Fibroblast of skin of right biceps (primary cell): ENCODE measurements at regions not wholly inside any gene's neighbourhood (a gene's known extent, or its start where the extent isn't known, plus 50 kb on each side); places are given as distances from the start of the nearest gene placed in this dataset.
"Not testable (repeated sequence)": the region's sequence is repeated elsewhere in the genome, so short reads cannot be mapped to it uniquely, and the experiment has no call there.

ENCODE experiments used
- DNase-seq: peaks from one replicate; pipeline ENCODE4 v3.0.0-alpha.2; 2013

DNA sequence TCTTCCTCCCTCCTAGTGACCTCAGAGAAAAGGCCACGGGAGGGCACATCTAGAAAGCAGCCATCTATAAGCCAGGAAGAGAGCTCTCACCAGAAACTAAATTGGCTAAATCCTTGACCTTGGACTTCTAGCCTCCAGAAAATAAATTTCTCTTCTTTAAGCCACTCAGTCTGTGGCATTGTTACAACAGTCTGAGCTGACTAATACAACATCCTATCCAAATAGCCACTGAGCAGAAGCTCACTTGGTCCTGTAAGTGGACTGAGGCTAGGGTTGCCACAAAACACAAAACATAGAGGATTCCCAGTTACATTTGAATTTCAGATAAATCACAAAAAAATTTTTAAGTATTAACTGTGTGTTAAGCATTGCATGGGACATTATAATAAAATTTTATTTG lies 383.4 kb downstream of the MLLT3 start:
- no peak for DNase-seq

DNA sequence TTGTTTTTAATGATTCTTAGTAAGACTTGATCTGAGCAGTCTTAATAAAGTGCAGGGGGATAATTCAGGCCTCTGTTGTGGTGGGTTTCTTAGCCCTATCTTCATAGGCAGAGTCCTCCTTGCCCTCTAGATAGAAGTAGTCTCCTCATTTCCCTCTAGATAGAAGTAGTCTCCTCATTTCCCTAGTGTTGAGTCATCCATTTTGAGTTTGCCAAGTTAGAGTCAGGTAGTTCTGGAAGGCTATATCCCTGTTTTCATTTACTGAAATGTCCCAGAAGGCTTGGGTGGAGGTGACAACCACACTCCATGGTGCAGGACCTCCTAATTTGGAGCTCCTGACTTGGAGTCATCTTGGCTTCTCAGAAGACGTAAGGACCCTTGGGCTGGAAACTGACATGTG lies 384.6 kb downstream of the MLLT3 start:
- DNase-seq = no peak

DNA sequence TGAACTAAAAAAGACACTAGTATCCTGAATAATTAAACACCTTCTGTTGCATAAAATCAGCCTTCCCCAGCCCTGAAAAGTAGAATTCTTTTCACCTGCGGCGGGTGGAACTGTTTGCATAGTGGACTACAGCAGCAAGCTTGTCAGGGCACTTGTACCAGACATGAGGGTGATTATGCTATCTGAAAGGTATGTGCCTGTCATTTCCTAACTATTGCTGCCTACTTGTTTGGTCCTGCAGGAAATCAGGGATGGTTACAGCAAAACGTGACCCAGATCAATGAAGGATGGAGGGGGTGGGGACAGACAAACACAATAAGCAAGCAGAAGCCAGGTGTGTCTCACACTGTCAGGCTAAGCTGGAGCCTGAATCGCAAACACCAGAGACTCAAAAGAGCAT lies 385.6 kb downstream of the MLLT3 start:
- DNase-seq = no peak

DNA sequence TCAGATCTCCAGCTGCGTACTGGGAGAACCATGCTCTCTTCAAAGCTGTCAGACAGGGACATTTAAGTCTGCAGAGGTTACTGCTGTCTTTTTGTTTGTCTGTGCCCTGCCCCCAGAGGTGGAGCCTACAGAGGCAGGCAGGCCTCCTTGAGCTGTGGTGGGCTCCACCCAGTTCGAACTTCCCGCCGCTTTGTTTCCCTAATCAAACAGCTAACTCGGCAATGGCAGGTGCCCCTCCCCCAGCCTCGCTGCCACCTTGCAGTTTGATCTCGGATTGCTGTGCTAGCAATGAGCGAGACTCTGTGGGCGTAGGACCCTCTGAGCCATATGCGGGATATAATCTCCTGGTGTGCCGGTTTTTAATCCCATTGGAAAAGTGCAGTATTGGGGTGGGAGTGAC lies 387.1 kb downstream of the MLLT3 start:
- not testable (repeated sequence) for DNase-seq

DNA sequence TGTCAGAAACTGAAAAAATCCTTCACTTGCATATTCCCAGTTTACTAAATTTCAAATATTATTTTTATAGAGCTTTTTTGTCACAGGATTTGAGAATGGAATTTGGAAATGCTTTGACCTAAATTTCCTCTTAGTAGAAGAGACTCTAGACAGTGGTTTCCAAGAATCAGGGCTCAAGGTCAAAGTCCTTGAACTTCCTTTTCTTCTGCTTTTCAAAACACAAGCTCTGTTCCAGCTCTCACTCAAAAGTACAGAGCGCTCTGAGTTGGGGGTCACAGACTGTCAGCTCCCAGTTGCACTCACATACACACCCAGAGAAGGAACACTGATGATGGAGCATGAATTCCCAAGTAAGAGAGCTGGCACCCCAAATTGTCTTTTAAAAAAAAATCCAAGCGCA lies 394.2 kb downstream of the MLLT3 start:
- DNase-seq = no peak

DNA sequence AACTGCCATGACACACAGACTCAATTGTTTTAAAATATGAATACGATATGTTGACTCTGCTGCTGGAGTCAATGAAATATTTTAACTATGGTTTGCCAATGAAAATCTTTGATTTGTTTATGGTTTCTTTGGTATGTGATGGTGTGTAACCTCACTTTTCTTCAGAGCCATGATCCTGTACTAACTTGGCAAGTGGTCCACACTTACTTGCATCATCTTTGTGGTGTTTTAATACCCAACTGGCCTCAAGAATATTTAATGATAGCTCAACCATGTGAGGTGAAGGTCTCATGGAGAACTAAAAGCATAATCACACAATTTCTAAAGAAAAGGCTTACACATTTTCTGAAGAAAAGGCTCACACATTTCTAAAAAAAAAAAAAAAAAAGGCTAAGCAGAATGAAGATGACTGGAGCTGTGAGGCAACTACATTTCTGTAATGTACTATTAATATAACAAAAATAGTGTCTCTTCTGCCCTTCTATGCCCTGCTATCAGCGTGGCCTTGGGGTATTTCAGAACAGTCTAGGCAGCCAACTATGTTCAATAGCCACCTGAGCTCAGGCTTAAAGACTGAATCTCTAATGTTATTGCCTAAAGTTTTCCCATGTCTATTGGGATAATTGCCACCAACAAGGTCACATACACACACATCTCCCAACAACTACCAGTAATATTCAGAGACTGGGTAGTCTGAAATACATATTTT lies 395.0 kb downstream of the MLLT3 start:
- DNase-seq = peak; percentile 24

DNA sequence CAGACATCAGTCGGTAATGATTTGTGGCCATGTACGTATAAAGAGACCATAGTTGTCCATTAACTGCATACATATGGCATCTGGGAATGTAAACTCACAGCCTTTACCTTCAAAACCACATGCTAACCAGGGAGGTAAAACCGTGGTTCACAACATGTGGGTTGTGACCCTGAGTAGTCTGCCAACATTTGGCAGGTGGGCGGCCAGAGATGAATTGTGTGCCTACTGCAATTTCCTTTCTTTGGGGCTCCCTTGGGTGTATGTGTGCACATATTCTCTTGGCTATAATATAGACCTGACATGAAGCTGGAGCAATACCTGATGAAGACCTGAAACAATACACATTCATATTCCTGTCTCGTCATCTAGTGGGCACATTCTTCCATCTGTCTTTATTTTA lies 396.0 kb downstream of the MLLT3 start:
- no peak for DNase-seq

DNA sequence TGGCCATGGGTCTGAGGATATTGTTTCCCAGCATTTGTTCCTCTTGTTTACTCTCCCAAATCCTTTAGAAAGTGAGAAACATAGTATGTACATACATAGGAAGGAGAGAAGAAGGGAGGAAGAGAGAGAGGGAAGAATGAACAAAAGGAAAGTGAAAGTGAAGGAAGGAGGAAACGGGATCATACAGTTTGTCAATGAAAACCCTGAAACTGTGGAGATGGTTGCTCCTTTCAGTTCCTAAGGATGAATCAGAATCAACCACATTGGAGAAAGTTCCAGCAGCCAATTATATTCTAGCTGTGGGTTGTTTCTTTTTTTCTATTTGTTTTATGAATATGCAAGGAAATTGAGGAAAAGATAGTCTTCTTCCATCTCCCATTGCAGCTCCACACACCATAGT lies 396.5 kb downstream of the MLLT3 start:
- no peak for DNase-seq

DNA sequence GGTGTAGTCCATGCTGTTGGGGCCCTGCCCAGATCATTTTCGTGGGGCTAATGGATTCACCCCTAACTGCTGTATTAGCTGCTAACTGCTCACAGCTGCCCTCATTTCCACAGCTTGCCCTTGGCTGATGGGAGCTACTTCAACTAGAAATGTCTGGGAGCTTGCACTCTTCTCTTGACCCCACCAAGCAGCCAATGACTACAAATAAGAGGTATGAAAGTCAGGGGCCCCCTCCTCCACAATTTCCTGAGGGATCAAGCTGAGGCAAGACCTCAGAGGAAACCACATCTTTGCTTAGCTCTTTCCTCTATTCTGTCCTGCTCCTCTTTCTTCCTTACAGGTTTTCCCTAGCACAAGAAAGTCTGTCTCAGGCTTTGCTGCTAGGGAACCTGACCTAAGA lies 397.5 kb downstream of the MLLT3 start:
- DNase-seq = peak; percentile 28

DNA sequence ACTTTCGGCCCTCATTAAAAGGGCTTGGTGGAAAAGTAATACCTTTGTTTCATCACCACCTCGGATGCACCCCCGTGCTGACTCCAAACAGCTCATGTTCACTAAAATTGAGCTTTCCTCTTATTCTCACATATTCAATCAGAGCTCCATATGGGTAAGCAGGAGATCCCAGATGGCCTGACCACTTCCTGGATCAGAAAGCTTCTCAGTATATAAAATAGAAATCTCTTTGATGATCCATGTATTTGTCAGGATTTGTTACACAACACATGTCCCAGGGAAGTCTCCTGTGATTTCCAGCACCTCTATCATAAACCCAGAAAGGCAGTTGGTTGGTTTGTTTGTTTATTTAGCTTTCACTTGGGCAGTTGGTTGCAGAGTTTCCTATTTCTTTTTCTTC lies 402.0 kb downstream of the MLLT3 start:
- peak; percentile 35 for DNase-seq

DNA sequence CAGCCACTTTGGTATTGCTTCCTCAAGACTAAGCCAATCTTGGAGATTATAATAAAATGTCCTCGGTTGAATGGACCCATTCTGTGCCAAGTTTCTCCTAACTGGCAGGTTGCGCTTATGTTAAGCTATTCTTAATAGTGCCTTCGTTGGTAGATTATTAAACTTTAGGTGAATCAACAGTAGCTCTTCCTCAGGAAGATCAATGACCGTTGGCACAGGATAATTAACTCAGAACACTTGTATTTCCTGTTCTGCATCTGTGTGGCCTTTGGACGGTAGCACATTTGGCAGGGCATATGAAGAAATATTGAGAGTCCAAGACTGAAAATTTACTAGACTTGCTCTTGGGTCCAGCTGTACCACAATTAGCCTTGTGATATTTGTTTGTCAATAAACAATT lies 402.9 kb downstream of the MLLT3 start:
- no peak for DNase-seq

DNA sequence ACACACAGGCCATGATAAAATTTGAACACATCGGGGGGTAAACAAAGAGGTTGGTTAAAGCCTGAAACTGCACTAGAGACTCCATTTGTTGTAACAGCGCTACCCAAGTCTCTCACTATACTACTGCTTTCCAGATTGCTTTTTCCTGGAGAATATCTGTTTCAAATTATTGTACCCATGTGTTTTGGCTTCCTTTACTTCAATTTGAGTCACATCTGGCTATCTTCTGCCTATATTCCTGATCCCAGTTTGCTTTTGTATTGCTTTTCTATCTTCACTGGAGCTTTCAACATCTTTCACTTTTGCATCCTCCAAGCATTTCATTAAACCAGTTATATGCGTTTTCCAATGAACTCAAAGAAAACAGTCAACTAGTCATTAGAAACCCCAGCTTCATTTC lies 404.7 kb downstream of the MLLT3 start:
- DNase-seq = no peak

DNA sequence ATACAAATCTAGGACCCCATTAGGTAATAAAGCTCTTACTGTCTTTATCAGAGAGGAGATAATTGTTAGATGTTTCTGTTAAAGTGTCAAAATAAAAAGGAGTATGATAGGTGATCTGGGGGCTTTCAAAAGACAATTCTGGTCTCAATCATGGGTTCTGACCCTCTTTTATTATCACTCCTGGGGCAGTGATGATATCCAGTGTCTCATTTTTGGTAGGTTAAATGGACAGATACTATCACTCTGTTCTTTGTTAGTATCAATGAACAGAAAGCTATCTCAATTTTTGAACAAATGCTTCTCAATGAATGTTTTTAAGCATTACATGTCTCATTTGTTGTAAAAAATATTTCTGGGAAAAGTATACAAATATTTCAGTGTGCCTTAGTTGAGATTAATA lies 405.9 kb downstream of the MLLT3 start:
- no peak for DNase-seq

DNA sequence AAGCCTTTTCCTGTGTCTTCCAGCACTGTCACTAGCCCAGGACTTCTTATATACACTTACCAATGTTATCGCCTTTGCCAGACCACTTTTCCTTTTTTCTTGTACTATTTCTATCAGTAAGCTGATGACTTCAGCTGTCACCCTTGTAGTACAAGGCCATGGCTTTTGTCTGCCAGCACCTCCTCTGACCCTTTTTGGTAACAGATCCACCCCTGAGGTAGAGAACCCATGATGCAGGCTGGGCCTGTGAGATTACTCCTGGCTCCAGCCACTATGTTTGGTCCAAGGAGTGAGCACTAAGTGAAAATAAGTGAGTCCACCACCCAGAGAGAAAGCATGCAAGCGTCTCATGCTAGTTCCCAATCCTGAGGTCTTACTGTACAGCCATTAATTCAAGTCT lies 406.7 kb downstream of the MLLT3 start:
- DNase-seq = no peak

DNA sequence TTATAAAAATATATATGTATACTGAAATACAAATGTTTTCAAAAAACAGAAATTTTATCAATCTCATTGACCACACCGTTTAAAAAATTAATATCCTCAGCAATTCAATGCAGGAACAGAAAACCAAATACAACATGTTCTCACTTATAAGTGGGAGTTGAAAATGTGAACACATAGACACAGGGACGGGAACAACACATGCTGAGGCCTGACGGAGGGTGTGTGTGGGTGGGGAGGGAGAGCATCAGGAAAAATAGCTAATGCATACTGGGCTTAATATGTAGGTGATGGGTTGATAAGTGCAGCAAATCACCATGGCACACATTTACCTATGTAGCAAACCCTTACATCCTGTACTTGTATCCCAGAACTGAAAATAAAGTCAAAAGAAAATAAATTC lies 409.5 kb downstream of the MLLT3 start:
- DNase-seq = no peak

DNA sequence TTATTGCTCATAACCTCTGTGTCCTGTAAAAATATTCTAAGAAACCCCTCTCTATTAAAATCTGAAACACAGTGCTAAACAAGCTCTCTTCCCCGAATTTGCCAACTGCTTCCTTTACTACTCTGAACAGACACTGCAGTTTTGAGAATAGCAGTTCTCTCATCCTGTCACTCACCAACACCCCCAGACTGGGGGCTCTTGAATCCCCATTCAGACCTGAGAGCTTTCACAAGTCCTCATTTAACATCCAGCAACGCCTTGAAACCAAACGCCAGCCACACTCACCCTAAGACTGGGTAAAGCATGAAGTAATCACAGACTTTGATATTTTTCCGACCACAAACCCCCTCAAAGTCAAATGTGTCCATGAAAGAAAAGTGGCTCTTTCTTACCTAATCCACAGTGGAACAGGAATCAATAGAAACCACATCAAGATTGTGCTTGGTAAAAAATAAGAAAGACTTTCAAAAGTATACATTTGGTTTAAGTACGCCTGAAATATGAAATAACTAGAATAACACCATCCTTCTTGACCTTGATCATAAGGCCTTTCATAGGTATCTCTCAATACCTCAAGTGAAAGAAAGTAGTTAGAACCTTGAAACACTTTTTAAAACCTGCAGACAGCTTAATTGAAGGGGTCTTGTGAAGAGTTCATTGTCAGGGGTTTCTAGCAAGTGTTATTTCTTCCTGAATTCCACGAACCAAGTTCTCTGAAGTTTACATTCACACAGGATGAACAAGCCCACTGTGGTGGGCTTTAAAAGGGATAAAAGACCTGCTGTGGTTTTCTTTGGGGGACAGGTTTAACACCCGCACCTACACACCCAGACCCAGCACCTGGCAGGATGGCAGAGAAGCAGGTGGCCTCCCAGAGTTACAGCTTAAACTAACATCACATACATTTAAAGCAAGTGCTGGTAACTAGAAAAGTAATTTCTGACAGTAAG lies 412.6 kb downstream of the MLLT3 start:
- DNase-seq = no peak

DNA sequence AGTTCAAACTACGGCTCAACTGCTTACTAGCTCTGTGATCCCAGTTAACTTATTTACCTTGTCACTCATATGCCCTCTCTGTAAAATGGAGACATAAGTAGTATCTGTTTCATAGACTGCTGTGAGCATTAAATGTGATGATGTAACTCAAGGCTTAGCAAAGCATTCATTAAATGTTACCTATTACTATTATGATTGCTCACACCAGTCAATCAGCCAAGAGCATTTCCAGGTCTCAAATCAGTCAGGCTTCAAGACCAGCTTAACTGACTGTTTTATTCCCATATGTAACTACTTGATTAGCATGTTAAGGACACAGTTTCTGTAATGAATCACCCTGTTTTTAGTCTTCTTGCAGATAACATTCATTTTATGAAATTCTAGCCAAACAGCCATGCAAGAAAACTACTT lies 413.3 kb downstream of the MLLT3 start:
- DNase-seq = no peak

DNA sequence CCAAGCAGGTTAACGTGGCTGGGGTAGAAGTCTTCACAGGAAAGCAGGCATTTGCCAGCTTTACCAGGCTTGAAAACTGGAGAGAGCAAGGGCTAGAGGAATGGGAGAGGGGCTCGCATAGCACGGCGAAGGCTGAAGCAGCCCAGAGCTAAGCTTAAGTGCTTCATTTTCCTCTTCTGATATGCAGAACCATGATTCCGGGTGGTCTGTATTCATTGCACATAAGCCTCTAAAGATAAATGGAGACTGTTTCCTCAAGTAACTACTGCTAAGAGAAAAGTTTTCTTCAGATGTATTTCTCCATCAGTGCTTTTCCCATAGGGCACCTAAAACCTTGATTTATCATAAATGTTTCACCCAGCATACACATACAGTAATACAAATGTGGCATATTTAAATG lies 414.1 kb downstream of the MLLT3 start:
- no peak for DNase-seq

DNA sequence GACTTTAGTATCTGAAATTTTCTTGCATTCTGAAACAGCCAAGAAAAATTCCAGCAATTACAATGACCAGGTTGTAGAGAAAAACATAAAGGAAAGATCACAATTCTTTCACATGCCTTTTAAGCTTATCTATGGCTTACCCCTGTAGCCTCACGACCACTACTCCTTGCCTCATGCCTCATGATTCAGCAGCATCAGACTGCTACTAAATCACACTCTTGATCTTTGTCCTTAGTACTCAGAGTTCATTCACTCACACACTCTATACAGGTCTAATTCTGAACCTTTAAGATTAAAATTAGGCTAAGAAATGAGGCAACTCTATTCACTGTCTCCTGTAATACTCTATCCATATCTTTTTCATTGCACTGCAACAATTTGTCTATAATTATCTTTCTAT lies 415.1 kb downstream of the MLLT3 start:
- no peak for DNase-seq

DNA sequence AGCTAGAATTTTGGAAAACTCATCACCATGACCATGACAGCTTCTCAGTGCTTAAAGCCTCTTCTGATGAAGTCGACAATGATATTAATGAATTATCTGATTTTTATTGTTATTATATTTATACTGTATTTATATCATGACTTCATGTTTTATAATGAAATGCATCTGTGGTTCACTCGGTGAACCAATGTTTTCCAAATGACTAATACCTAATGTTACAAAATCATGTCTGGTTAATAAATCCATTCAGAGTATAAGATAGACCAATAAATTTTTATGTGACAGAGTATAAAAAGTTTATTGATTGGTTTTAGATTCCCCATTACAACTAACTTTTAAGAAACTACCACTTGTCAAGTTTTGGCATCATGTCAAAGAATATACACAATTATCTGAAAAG lies 416.5 kb downstream of the MLLT3 start:
- peak; percentile 50 for DNase-seq

DNA sequence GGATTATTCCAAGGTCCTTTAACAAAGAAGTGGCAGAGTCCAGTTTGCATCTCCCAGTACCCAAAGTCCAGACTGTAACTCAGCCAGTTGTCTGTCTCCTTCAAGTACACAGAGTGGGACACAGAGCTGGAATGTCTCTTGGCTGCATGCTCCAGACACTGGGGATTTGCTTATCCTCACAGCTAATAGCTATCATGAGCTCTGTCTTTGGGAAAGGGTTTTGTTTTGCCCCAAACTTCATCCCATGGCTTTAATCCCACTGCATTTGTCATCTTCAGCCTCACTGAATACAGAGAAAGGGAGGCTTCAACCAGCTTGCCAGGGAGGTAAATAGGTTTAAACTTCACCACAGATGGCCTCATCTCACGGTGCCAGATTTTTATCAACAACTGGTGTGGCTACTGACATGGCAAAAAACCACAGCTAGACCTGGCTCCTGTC lies 412.2 kb upstream of the SLC24A2 start:
- DNase-seq = no peak

DNA sequence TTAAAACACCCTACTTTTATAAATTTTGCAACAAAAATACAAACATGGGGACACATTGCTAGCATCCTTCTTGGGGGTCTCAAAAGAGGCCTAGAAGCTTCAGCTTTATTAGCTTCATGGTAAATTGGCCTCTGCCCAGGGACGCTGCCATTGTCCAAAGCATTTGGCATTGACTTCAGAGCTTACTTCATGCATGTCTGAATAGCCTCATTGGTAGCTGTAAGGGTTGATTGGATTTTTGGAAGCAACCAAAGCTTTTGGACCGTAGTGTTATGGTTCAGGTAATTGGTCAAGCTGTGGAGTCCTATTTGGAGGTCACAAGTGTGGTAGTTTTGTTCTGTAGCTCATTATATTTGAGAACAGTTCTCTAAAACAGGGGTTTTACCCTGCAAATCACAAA lies 411.7 kb upstream of the SLC24A2 start:
- no peak for DNase-seq

DNA sequence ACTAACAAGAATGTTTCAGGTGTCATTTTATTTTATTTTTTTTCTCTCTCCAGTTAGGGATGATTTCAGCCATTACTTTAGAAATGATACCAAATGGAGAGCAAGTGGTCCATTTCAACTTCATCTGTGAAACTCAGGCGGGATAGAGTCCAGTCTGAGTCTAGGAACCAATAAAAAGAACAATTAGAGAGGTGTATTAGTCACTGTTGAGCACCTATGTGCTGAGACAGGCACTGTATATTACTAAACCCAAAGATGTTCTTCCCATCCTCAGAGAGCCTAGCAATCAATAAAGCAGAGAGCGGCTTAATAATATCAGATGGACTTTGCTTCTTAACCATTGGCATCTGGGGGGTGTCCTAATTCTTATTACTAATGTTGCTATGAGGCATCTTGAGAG lies 410.3 kb upstream of the SLC24A2 start:
- DNase-seq = no peak

DNA sequence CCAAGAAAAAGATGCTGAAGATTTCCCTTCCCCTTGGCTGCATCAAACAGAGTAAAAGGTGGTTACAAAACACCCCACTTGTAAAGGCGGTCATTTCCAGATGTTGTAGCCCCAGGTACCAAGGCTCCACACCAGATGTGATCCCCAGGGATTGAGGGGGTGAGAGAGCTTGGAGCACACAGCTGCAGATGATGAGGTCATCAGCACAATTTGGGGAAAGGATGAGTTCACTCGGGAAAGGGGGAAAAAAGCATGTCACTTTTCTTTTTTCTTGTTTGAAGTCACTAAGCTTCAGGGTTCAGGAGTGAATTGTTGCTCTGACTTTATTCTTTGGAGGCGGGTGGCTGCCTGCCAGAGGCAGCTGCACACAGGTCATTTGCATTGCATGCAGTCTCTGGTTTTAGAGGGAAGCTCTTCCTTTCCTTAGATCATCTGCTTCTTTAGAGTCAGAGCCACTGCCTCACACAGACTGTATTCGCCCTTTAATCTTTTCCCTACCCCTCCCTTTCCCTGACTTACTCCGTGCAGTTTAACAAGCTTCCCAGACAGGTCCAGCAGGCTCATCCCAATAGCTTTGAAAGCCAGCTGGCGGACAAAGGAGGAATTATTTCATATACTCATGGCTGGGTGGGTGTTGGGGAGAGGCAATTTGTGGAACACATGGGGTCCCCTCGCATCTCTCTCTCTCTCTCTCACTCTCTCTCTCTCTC lies 409.3 kb upstream of the SLC24A2 start:
- no peak for DNase-seq
